Left renal pelvis (tissue), 4 donors: ENCODE measurements at regions not wholly inside any gene's neighbourhood (a gene's known extent, or its start where the extent isn't known, plus 50 kb on each side); places are given as distances from the start of the nearest gene placed in this dataset.

Experiments
- DNase-seq, 4 donors: peaks; one replicate each; pipeline ENCODE4 v3.0.0-alpha.2; 2013; ENCODE audit warnings: low read depth in 4 of 4, low spot score in 3 of 4

DNA sequence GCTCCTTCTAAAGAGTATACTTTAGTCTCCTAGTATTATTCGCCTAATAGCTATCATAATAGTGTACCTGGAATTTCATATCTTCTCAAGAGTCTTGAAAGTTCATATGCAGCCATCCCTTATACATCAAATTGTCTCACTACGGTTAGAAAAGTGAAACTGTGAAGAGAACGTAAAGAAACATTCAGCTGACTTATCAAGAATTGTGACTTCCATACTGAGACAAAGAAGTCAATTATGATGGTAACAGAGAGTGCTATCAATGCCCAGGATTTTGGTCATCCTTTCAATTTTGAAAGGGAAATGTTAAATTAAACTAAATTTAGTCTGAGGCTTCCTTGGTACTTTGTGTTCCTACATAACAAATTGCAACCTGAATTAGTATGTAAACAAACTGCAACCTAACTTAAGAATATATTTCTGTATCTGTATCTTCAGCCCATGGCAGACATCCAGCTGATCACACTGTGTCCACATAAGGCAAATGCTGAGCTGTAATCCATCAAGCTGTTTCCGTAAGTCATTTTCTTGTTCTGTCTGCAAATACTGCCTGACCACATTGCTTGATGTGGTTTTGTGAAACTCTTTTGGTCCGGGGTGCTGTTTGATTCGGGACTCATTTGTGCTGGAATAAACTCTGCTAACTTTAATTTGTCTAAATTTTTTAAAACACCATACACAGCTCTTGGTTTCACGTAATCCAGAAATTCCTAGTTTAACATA lies 469.6 kb downstream of the SI start:
- DNase-seq: no peak

DNA sequence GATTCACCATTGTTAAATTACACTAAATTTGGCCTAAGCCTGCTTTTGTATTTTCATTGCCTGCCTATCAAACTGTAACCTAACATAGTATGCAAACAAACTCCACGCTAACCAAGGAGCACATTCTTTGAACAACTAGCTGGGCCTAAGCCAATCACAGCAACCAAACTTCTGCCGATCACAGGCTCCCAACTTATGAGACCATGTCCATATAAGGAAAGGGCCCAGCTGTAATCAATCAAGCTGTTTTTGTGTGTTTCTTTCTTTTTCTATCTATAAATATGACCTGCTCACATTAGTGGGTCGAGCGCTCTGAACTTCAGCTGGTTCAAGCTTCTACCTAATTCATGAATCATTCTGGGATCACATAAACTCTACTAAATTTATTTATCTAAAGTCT lies 473.6 kb downstream of the SI start:
- peak; percentile 5 to 35 (median 11) for DNase-seq

DNA sequence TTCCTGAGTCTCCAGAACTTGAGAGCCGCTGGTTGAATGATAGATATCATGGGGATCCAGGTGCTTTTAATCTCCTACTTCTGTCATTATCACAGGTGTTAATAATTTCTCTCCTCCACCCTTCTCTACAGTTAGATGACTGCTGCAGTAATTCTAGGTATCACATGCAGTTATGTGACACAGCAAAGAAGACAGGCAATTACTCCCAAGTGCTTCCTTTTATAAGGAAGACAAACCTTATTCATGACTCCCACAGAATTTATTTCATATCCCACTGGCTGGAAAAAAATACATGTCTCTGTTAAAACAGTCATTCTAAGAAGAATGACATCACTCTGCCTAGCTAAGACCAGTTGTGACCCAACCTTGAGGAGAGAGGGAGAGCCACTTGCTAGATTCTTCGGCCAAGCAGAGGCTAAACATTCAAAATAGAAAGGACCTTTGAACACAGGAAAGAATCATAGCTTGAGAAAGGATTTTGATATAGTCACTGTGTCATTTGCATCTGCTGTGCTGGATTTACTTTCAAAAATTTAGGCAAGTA lies 500.6 kb downstream of the SI start:
- DNase-seq: no peak

DNA sequence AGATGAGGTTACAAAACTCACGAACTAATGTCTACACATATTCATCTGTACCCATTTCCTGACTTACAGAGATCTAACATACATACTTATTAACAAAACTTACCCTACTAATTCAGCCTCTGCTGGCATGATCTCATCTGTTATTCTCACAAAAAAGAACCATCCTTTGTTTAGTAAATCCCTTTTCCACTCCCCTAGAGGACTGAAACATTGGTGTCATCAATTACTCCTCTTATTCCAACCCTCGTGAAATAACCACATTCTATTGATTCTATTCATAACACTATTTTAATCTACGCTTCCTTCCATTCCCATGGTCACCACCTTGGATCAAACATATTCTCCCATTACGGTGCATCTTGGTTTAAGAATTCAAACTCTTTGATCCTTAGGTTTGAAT lies 505.9 kb downstream of the SI start:
- no peak for DNase-seq

DNA sequence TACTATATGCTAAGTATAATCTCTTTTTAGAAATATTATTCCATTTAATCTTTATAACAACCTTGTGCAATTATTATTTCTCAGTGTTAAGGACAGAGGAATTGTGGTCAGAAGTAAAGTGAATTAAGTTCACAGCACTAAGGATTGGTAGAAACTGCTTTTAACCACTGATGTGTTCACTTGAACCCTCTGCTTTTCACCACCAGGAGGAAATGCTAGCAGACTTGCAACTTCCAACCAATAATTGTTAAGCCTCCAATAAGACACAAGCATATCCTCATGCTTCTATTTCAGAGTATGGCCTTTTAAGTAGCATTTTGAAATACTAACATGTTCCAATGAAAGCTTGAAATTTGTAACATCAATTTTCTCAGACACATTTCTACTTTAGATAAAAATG lies 527.4 kb downstream of the SI start:
- DNase-seq: no peak

DNA sequence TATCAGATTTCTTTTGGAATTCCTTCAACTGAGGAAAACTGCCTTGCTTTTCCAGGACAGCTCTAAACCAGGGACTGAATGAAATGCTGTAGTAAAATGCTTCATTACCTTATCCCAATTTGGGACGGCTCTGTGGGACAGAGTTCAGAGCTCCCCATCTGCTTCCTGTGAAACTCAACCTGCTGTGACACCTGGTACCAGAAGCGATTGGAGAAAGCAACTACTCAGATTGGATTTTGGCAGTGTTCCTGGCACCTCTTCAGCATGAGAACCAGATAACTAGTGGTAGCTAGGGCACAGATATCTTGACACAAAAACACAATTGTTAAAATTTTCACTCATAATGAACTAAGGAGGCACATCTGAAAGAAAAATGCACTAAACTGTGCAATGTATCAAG lies 539.1 kb downstream of the SI start:
- no peak for DNase-seq

DNA sequence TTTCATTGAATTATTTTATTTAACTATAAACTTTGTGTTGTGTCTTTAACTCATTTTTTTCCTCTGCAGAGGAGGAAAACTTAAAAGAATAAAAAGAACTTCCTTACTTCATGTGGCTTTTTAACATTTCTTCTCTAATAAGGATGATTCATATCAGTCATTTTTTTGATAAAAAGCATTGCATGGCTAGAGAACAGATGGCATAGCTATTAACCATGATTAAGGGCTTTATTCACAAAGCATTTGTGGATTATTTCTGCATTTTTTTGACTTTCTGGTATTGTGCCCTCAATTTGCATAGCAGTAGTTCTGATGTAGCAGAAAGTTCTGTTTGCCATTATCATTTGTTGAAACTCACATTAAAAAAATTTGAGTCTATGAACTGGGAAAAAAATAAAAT lies 540.8 kb downstream of the SI start:
- no peak for DNase-seq

DNA sequence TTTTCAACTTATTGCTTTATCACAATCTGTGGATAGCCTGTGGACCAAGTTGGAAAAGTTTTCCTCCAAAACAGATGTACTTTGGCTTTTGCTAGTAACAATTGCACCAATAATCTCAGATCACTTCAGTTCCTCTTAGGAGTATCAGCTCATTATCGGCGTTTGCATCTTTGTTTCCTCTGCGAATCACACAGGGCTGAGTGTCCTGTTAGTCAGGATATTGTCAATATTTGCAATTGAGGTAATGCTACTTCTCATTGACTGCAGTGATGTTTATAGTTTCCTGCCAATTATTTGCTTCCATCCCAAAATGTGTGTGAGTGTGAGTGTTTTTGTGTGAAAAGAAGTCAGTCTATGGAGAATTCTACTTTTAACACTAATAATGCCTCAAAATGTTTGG lies 545.0 kb downstream of the SI start:
- no peak for DNase-seq

DNA sequence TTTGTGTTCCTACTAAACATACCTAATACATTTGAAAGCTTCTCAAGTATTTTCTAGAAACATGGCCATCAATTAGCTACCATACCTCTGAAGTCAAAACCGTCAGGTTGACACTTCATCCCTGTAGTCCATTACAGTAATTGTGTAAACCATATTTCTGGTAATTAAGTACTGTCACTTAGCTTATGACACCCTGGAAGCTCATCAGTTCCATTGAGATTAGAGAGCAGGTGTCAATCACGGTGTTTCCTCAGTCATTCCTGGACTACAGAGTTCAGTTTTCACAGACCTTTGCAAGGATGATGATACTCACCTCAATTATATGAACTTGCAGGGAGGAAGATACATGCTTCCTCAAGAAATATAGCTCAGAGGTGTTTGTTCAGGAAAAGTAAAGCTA lies 552.0 kb downstream of the SI start:
- no peak for DNase-seq

DNA sequence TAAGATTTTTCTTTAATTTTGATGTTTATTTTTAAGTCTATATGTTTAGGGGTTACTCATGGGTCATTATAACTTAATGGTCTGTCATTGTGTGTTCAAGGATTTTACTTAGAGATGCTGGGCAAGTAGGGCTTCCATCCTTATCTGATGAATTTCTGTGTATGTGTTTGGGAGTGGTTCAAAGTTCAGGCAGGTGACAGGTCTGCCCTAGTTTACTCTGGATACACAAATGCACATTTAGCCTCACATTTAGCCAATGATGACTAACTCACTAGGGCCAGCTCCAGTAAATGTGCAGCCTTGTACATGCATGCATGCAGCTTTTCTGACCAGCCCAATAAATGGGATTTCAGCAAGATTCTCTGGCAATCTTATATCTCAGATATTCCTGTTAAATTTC lies 554.1 kb downstream of the SI start:
- no peak for DNase-seq

DNA sequence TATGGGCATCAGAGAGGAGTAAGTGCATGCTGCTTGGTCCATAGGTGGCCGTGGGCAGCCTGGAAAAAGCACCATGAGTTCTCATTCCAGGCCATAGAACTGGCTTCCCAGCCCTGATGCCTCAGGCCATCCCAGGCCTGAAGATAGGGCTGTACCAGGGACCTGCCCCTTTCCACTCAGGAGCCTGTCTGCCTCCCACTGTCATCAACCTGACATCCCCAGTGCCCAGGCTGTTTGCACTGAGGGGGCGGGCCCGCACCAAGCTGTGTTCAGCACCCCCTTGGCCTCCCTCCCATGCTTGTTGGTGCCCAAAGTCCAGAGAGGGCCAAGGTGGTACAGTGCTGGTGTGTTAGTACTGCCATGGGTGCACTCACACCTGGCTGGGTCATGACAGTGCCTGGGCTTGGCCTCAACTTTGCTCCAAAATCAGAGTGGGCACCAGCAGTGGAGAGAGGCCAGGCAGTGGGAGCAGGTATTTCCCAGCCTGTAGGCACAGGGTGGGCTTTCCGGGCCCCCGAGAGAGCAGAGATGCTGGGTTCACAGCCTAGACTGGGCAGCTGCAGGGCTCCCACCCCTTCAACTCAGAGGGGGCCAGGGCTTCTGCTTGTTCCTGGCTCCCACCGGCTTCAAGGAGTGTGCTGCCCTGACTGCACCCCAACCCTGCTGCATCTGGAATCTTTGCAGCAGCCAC lies 556.1 kb downstream of the SI start:
- DNase-seq: no peak

DNA sequence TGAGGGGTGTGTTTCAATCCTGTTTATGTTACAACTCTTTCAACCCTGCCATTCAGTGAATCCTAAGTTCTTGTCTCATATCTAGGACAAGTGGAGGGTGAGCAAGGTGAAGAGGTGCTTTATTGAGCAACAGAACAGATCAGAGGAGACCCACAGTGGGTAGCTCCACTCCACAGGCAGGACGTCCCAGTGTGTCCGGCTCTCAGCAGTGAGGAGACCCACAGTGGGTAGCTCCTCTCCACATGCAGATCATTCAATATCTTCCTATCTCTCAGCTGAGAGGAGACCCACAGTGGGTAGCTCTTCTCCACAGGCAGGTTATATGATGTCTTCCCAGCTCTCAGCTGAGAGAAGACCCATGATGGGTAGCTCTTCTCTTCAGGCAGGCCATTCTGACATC lies 556.7 kb downstream of the SI start:
- no peak for DNase-seq

DNA sequence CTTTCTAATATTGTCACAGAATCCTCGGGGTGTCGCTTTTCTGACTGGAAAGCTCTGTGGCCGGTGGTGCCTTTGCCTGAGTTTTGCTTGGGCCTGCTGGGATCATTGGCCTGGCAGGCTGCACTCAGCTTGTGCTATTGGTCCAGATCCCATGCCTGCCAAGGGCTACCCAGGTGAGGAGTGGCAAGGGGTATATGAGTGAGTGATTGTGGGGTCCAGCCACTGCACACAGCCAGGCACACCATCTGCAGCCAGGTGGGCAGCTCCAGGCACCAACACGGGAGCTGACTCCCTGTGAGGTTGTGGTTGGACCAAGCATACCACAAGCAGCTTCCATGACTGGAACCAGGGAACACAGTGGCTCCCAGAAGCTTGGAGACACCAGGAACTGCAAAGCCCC lies 557.2 kb downstream of the SI start:
- no peak for DNase-seq

DNA sequence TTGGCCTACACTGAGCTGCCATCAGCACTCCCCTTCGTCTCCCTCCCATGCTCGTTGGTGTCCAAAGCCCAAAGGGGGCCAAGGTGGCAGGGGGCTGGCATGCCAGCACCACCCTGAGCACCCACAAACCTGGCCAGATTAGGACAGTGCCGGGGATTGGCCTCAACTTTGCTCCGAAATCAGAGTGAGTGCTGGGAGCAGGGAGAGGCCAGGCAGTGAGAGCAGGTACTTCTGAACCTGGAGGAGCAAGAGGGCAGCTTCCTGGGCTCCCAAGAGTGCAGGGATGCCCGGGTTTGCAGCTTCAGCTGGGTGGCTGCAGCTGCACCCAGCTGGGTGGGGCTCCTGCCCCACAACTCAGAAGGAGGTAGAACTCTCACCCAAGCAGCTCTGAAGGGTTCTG lies 563.0 kb downstream of the SI start:
- DNase-seq: no peak

DNA sequence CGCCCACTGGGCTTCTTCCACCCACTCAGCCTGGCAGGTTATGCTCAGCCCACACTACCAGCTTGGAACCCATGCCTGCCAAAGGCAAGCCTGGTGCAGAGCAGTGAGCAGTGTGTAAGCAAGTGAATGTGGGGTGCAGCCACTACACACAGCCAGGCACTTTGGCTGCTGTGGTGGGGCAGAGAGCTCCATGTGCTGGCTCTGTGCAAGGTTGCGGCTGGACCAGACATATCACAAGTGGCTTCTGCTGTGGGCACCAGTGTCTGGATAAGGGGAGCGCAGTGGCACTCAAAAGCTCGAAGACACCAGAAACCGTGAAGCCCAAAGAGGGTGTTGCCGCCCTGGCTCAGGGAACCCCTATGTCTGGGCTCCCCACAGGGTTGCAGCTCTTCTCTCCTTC lies 563.7 kb downstream of the SI start:
- DNase-seq: no peak

DNA sequence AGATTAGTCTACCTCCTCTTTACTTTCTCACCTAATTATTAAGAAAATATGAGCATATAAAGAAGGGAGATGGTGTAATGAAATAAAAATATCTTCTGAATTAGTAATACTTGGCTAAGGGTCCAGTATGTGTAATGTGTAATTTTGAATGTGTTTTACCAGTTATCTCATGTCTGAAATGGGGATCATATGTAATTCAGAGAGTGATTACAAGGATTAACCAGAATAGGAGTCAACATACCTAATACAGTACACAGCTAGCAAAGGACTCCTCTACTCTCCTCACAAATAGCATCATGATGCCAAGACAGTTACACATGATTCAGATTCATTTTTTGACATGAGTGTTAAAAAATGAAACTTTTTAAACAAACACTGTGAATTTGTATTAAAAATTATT lies 570.4 kb downstream of the SI start:
- no peak for DNase-seq

DNA sequence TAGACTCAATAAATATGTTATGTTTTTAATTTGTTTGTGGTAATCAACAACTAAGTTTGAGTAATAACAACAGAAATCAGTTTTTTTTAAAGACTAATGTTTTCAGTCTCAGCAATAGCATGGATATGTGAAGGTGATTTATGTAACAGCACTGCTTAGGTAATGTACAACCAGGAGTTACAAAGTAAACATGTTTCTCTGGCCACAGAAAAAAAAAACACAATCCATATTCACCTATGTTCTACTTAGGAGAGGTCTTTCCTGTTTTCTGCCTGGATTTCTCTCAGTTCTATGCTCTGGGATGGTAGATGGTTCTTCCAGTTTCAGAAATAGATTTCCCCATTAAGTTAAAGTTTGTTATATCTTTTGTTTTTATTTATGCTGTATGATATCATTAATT lies 579.4 kb downstream of the SI start:
- DNase-seq: peak in 1 of 4 donors; percentile 2

DNA sequence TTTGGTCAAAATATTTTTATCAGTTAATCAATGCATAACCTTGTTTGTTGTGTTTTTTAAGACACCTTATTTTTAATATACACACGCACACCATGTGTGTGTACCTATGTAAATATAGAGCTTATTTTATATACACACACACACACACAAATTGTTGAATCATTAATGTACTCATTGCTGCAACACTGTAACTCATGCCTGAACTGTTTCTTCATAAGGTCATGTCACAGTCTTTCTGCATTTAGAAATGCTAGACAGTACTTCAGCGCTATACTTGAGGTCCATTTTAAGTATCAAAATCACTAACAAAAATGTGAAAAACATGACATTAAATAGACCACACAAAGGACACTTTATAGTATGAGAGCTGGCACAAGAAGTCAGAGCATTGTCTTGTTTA lies 589.4 kb downstream of the SI start:
- DNase-seq: no peak

DNA sequence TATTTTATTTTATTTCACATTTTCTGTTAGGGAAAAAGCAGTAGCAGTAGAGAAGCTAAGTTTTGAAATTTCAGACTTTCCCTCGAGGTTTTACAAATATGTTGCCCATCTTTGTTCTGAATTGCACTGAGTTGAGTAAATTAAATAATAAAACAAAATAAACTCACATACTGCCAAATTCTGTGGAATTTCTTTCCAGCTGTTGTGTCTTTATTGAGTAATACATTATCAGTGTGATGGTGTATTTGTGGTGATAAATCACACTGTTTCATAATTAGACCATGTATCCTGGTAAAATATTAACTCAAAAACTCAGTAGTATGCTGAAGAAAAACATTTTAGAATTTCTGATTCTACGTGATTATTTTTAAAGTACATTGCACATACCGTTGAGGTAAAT lies 592.1 kb downstream of the SI start:
- DNase-seq: no peak

DNA sequence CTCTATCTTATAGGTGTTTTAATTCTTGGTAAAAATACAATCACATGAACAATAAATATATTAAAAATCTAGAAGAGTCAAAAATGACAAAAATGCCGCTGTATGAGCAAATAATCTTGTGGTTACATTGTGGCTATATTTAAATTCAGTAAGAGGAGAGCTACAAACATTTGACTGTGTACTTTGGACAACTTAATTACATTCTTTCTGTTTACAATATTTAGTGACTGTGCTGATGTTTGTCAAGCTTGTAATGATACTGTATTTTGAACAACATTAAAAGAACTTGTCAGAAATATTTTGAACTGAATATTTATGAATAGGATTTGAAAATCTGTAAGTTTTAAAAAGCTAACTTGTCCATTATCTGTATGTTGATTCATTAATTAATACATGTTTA lies 598.3 kb downstream of the SI start:
- no peak for DNase-seq

DNA sequence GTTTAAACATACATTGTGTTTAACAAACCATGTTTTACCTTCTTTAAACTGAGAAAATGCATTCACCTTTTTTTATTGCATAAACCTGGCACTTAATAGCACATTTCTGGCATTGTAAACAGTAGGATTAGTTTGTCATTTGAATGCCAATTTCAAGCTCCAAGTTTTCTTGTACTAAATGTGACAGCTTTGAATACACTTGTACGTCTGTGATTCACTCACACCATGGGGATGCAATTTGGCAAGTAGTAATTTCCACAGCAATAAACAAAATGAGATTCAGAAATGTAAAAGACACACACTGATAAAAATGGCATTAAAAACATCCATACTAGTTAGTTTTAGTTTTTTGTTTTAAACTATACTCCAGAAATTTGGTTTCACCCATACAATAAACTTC lies 598.9 kb downstream of the SI start:
- DNase-seq: no peak

DNA sequence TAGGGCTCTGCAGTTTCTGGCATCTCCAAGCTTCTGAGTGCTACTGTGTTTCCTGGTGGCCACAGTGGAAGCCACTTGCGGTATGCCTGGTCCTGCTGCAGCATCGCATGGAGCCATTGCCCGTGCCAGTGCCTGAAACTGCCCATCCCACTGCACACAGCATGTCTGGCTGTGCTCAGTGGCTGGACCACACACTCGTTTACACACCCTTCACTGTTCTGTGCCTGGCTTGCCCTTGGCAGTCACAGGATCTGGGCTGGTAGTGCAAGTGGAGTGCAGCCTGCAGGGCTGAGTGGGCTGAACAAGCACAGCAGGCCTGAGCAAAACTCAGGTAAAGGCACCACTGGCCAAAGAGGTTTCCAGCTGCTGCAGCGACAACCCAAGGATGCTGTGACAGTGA lies 600.0 kb downstream of the SI start:
- DNase-seq: no peak
